ENCODE measurements at regions not wholly inside any gene's neighbourhood (a gene's known extent, or its start where the extent isn't known, plus 50 kb on each side); places are given as distances from the start of the nearest gene placed in this dataset.

GRCh38 chr2:129863350-129863749 is 116.1 kb upstream of the RAB6C start:
- no peak overlapping the region for H3K27ac ChIP-seq (replicated peaks)
- TF ChIP-seq GABPA (IDR thresholded peaks at IDR 0.05; ENCODE audit: low read depth): no peak
- TF ChIP-seq POLR2AphosphoS5 (IDR thresholded peaks at IDR 0.05; ENCODE audit: low read depth): no peak
- TF ChIP-seq SPI1 (IDR thresholded peaks at IDR 0.05; ENCODE audit: borderline replicate concordance, low read depth): no peak
- no peak for TF ChIP-seq CTCF (IDR thresholded peaks at IDR 0.05; ENCODE audit: insufficient read depth, low read length)
- TF ChIP-seq REST (IDR thresholded peaks at IDR 0.05; ENCODE audit: insufficient replicate concordance, low read depth): no peak
- H3K27me3 ChIP-seq (ENCODE audit: insufficient read depth, poor library complexity, severe bottlenecking): no peaks in the 10 kb centered on the region
- DNase-seq (ENCODE audit: low read depth in 1 of 2, low spot score in 1 of 2): no peak
- no peak overlapping the region for H3K4me3 ChIP-seq (replicated peaks; ENCODE audit: insufficient read depth, low read length)

GRCh38 chr2:129864719-129865118 is 114.7 kb upstream of the RAB6C start:
- TF ChIP-seq REST (IDR thresholded peaks at IDR 0.05; ENCODE audit: insufficient replicate concordance, low read depth) (no peak), GABPA (IDR thresholded peaks at IDR 0.05; ENCODE audit: low read depth) (no peak), SPI1 (IDR thresholded peaks at IDR 0.05; ENCODE audit: borderline replicate concordance, low read depth) (no peak), POLR2AphosphoS5 (IDR thresholded peaks at IDR 0.05; ENCODE audit: low read depth) (no peak), CTCF (IDR thresholded peaks at IDR 0.05; ENCODE audit: insufficient read depth, low read length) (no peak)
- H3K27ac ChIP-seq (replicated peaks): no peak overlapping the region
- no peak for DNase-seq (ENCODE audit: low read depth in 1 of 2, low spot score in 1 of 2)
- no peaks in the 10 kb centered on the region for H3K27me3 ChIP-seq (ENCODE audit: insufficient read depth, poor library complexity, severe bottlenecking)
- H3K4me3 ChIP-seq (replicated peaks; ENCODE audit: insufficient read depth, low read length): no peak overlapping the region

GRCh38 chr2:129865976-129866375 is 113.5 kb upstream of the RAB6C start:
- DNase-seq (ENCODE audit: low read depth in 1 of 2, low spot score in 1 of 2): no peak
- Histone ChIP-seq H3K27me3 (ENCODE audit: insufficient read depth, poor library complexity, severe bottlenecking) (no peaks in the 10 kb centered on the region), H3K27ac (replicated peaks) (no peak overlapping the region), H3K4me3 (replicated peaks; ENCODE audit: insufficient read depth, low read length) (no peak overlapping the region)
- TF ChIP-seq GABPA (IDR thresholded peaks at IDR 0.05; ENCODE audit: low read depth): no peak

- TF ChIP-seq GABPA (IDR thresholded peaks at IDR 0.05; ENCODE audit: low read depth) (no peak), REST (IDR thresholded peaks at IDR 0.05; ENCODE audit: insufficient replicate concordance, low read depth) (no peak), POLR2AphosphoS5 (IDR thresholded peaks at IDR 0.05; ENCODE audit: low read depth) (no peak), SPI1 (IDR thresholded peaks at IDR 0.05; ENCODE audit: borderline replicate concordance, low read depth) (no peak), CTCF (IDR thresholded peaks at IDR 0.05; ENCODE audit: insufficient read depth, low read length) (no peak)
These were observed 113.1 kb upstream of the RAB6C start for GRCh38 chr2:129866391-129866790.

More at GRCh38 chr2:129866391-129866790, 113.1 kb upstream of the RAB6C start:
- Histone ChIP-seq H3K4me3 (replicated peaks; ENCODE audit: insufficient read depth, low read length) (no peak overlapping the region), H3K27me3 (ENCODE audit: insufficient read depth, poor library complexity, severe bottlenecking) (no peaks in the 10 kb centered on the region), H3K27ac (replicated peaks) (no peak overlapping the region)
- no peak for DNase-seq (ENCODE audit: low read depth in 1 of 2, low spot score in 1 of 2)

Measured in HL-60 (cell line).